B cell (primary cell): ENCODE measurements at regions not wholly inside any gene's neighbourhood (a gene's known extent, or its start where the extent isn't known, plus 50 kb on each side); places are given as distances from the start of the nearest gene placed in this dataset.

ENCODE experiments used
- CTCF ChIP-seq: fragments of 200-600 bp; IDR thresholded peaks from one replicate; pipeline ENCODE4 v1.8.0; 2022; ENCODE audit warnings: antibody characterized with exemption, mild to moderate bottlenecking
- EZH2 ChIP-seq: IDR thresholded peaks from 2 replicates; pipeline ENCODE4 v1.6.1; 2012; ENCODE audit warnings: borderline replicate concordance, low read depth, mild to moderate bottlenecking, moderate library complexity, low read length; ENCODE audit not compliant: insufficient read depth, poor library complexity, severe bottlenecking

- no peak for TF ChIP-seq CTCF
- TF ChIP-seq EZH2, result no peak
Measured at GRCh38 chr2:175446201-175446600, 264.7 kb upstream of the ATP5MC3 start.
